Kidney epithelial cell (primary cell): ENCODE measurements at regions not wholly inside any gene's neighbourhood (a gene's known extent, or its start where the extent isn't known, plus 50 kb on each side); places are given as distances from the start of the nearest gene placed in this dataset.

Experiments
- DNase-seq: peaks from one replicate; pipeline ENCODE4 v3.0.0-alpha.2; 2010; ENCODE audit warnings: low read depth
- H3K27me3 ChIP-seq: 2 replicates; pipeline ENCODE4 v1.6.0; 2011; ENCODE audit warnings: low read length; ENCODE audit not compliant: control insufficient read depth, insufficient read depth
- H3K36me3 ChIP-seq: 2 replicates; pipeline ENCODE4 v1.5.1; 2011; ENCODE audit warnings: low read length; ENCODE audit not compliant: control insufficient read depth, insufficient read depth
- H3K4me3 ChIP-seq: 2 replicates; pipeline ENCODE4 v1.5.1; 2011; ENCODE audit warnings: low read depth, mild to moderate bottlenecking, control low read depth, low read length
- CTCF ChIP-seq: IDR thresholded peaks from 2 replicates; pipeline ENCODE4 v1.5.1; 2011; ENCODE audit warnings: mild to moderate bottlenecking, moderate library complexity, low read length, control low read depth, inconsistent platforms; ENCODE audit not compliant: insufficient read depth, poor library complexity, severe bottlenecking

GRCh38 chr4:108483650-108484049 is 136.7 kb upstream of the RPL34 start:
- DNase-seq: no peak
- no peak overlapping the region for H3K4me3 ChIP-seq
- H3K36me3 ChIP-seq: no peaks in the 10 kb centered on the region
- no peaks in the 10 kb centered on the region for H3K27me3 ChIP-seq
- TF ChIP-seq CTCF: no peak

- no peak for TF ChIP-seq CTCF
- H3K27me3 ChIP-seq: no peaks in the 10 kb centered on the region
- no peak for DNase-seq
Measured at GRCh38 chr4:108483079-108483478, 137.3 kb upstream of the RPL34 start.

GRCh38 chr4:108480881-108481280 is 139.5 kb upstream of the RPL34 start:
- no peak overlapping the region for H3K4me3 ChIP-seq
- no peak for TF ChIP-seq CTCF
- no peak for DNase-seq
- no peaks in the 10 kb centered on the region for H3K36me3 ChIP-seq
- no peaks in the 10 kb centered on the region for H3K27me3 ChIP-seq

More at GRCh38 chr4:108483079-108483478, 137.3 kb upstream of the RPL34 start:
- Histone ChIP-seq H3K36me3 (no peaks in the 10 kb centered on the region), H3K4me3 (no peak overlapping the region)

GRCh38 chr4:108477527-108478108 is 142.8 kb upstream of the RPL34 start:
- Histone ChIP-seq H3K4me3 (no peak overlapping the region), H3K27me3 (no peaks in the 10 kb centered on the region), H3K36me3 (no peaks in the 10 kb centered on the region)
- TF ChIP-seq CTCF: no peak
- DNase-seq: no peak

- no peak for DNase-seq
- H3K4me3 ChIP-seq: no peak overlapping the region
Measured at GRCh38 chr4:108473163-108473720, 147.1 kb upstream of the RPL34 start.

More at GRCh38 chr4:108473163-108473720, 147.1 kb upstream of the RPL34 start:
- Histone ChIP-seq H3K36me3 (no peaks in the 10 kb centered on the region), H3K27me3 (no peaks in the 10 kb centered on the region)
- TF ChIP-seq CTCF: no peak
